IMR-90 (cell line): ENCODE measurements at regions not wholly inside any gene's neighbourhood (a gene's known extent, or its start where the extent isn't known, plus 50 kb on each side); places are given as distances from the start of the nearest gene placed in this dataset.

Experiments
- ATAC-seq: fragments of 200-7000 bp; cut with Tn5 transposase; 2 replicates; pipeline ENCODE4 v1.9.1; 2020; ENCODE audit warnings: low read depth, mild to moderate bottlenecking, moderate library complexity
- BruUV-seq: library from RNA; stranded (reverse); fragments of 400-500 nt; replicated peaks from 2 replicates; lab custom pipeline; 2021; lab: Mats Ljungman, UMichigan
- CTCF ChIA-PET: fragments of 300-600 bp; formaldehyde crosslinking; extraction: SDS; loops from one replicate; lab custom pipeline; 2021; ENCODE audit warnings: antibody characterized with exemption; lab: Yijun Ruan, JAX
- POLR2A ChIA-PET: fragments of 300-600 bp; sonication (Branson Sonifier 250); formaldehyde crosslinking; loops from one replicate; lab custom pipeline; 2022; ENCODE audit warnings: antibody characterized with exemption; ENCODE audit not compliant: unreplicated experiment; lab: Charles Lee
- DNase-seq: peaks from one replicate; pipeline ENCODE4 v3.0.0; 2013
- H2AFZ ChIP-seq: replicated peaks from 2 replicates; pipeline ENCODE3; 2013; ENCODE audit warnings: low read length, mild to moderate bottlenecking; ENCODE audit not compliant: poor library complexity
- H2AK5ac ChIP-seq: 2 replicates; pipeline ENCODE4 v1.6.1; 2013; ENCODE audit warnings: low read depth, low read length, inconsistent platforms
- H2AK9ac ChIP-seq: replicated peaks from 2 replicates; pipeline ENCODE3; 2013; ENCODE audit warnings: mild to moderate bottlenecking, low read depth, low read length, moderate library complexity; ENCODE audit not compliant: poor library complexity
- H2BK120ac ChIP-seq: 2 replicates; pipeline ENCODE4 v1.6.1; 2013; ENCODE audit warnings: low read depth, low read length, inconsistent platforms
- H2BK15ac ChIP-seq: 3 replicates; pipeline ENCODE4 v1.6.1; 2013; ENCODE audit warnings: low read depth, low read length, inconsistent platforms
- H2BK20ac ChIP-seq: 2 replicates; pipeline ENCODE4 v1.6.1; 2013; ENCODE audit warnings: low read depth, mild to moderate bottlenecking, inconsistent platforms, low read length, moderate library complexity
- H2BK5ac ChIP-seq: 2 replicates; pipeline ENCODE4 v1.6.1; 2013; ENCODE audit warnings: mild to moderate bottlenecking, low read depth, low read length, inconsistent platforms; ENCODE audit not compliant: poor library complexity, severe bottlenecking
- H3K14ac ChIP-seq: replicated peaks from 2 replicates; pipeline ENCODE4 v1.6.1; 2013; ENCODE audit warnings: low read depth, low read length, inconsistent platforms
- H3K18ac ChIP-seq: 2 replicates; pipeline ENCODE4 v1.6.1; 2013; ENCODE audit warnings: low read depth, low read length, control low read depth
- H3K23ac ChIP-seq: 2 replicates; pipeline ENCODE4 v1.6.1; 2013; ENCODE audit warnings: low read depth, low read length, inconsistent platforms
- H3K27ac ChIP-seq: 2 replicates; pipeline ENCODE4 v1.5.1; 2013; ENCODE audit warnings: mild to moderate bottlenecking, control low read depth, low read length; ENCODE audit not compliant: insufficient read depth
- H3K27me3 ChIP-seq: 2 replicates; pipeline ENCODE4 v1.6.1; 2013; ENCODE audit warnings: low read length; ENCODE audit not compliant: control insufficient read depth, insufficient read depth
- H3K36me3 ChIP-seq: 2 replicates; pipeline ENCODE4 v1.6.1; 2013; ENCODE audit warnings: low read length, mixed read lengths; ENCODE audit not compliant: control insufficient read depth, insufficient read depth
- H3K4ac ChIP-seq: 2 replicates; pipeline ENCODE4 v1.6.1; 2013; ENCODE audit warnings: low read depth, low read length, inconsistent platforms
- H3K4me1 ChIP-seq: 2 replicates; pipeline ENCODE4 v1.6.1; 2013; ENCODE audit warnings: low read length, mixed read lengths; ENCODE audit not compliant: control insufficient read depth, insufficient read depth
- H3K4me2 ChIP-seq: 2 replicates; pipeline ENCODE4 v1.6.1; 2013; ENCODE audit warnings: low read depth, mild to moderate bottlenecking, control low read depth, low read length, moderate library complexity
- H3K4me3 ChIP-seq: 2 replicates; pipeline ENCODE4 v1.5.1; 2013; ENCODE audit warnings: low read depth, mild to moderate bottlenecking, control low read depth, low read length, moderate library complexity; ENCODE audit not compliant: insufficient read depth
- H3K56ac ChIP-seq: 2 replicates; pipeline ENCODE4 v1.6.1; 2013; ENCODE audit warnings: low read length, inconsistent platforms; ENCODE audit not compliant: insufficient read depth; ENCODE audit errors: extremely low read depth
- H3K79me1 ChIP-seq, 2 experiments: 2 replicates each; pipeline ENCODE4 v1.6.1; 2013; ENCODE audit warnings: low read length in 2 of 2, inconsistent platforms in 1 of 2, low read depth in 1 of 2
- H3K9ac ChIP-seq: 2 replicates; pipeline ENCODE4 v1.6.1; 2013; ENCODE audit warnings: low read depth, low read length, control low read depth
- H3K9me1 ChIP-seq: 2 replicates; pipeline ENCODE4 v1.6.1; 2013; ENCODE audit warnings: low read length, inconsistent platforms; ENCODE audit not compliant: insufficient read depth
- H3K9me3 ChIP-seq: 2 replicates; pipeline ENCODE4 v1.6.1; 2013; ENCODE audit warnings: low read length; ENCODE audit not compliant: control insufficient read depth, insufficient read depth
- H4K20me1 ChIP-seq: 2 replicates; pipeline ENCODE4 v1.6.1; 2013; ENCODE audit warnings: low read length, inconsistent platforms; ENCODE audit not compliant: insufficient read depth
- H4K5ac ChIP-seq: 2 replicates; pipeline ENCODE4 v1.6.1; 2013; ENCODE audit warnings: mild to moderate bottlenecking, low read depth, low read length, control low read depth
- H4K8ac ChIP-seq, 2 experiments: 2 replicates each; pipeline ENCODE4 v1.6.1; 2013; ENCODE audit warnings: low read depth in 2 of 2, low read length in 2 of 2, control low read depth in 1 of 2, inconsistent platforms in 1 of 2
- H4K91ac ChIP-seq: 2 replicates; pipeline ENCODE4 v1.6.1; 2013; ENCODE audit warnings: low read depth, low read length, inconsistent platforms; ENCODE audit not compliant: insufficient read depth
- BHLHE40 ChIP-seq: fragments of 150-350 bp; IDR thresholded peaks from 2 replicates; pipeline ENCODE4 v1.6.1; 2016; ENCODE audit warnings: mild to moderate bottlenecking, low read depth, low read length
- CEBPB ChIP-seq: IDR thresholded peaks from 2 replicates; pipeline ENCODE4 v1.6.1; 2012; ENCODE audit warnings: low read depth, low read length, improper control_type of control experiment
- CHD1 ChIP-seq: IDR thresholded peaks from 2 replicates; pipeline ENCODE4 v1.6.1; 2012; ENCODE audit warnings: low read depth, low read length, improper control_type of control experiment
- FOS ChIP-seq: fragments of 150-350 bp; IDR thresholded peaks from 2 replicates; pipeline ENCODE4 v1.6.1; 2016; ENCODE audit warnings: low read depth, low read length
- MAFK ChIP-seq: IDR thresholded peaks from 2 replicates; pipeline ENCODE4 v1.6.1; 2012; ENCODE audit warnings: low read depth, low read length, improper control_type of control experiment
- MAZ ChIP-seq: IDR thresholded peaks from 2 replicates; pipeline ENCODE4 v1.6.1; 2012; ENCODE audit warnings: low read depth, mild to moderate bottlenecking, low read length, improper control_type of control experiment, moderate library complexity, borderline replicate concordance
- MXI1 ChIP-seq: IDR thresholded peaks from 2 replicates; pipeline ENCODE4 v1.6.1; 2012; ENCODE audit warnings: low read depth, mild to moderate bottlenecking, low read length, moderate library complexity, borderline replicate concordance
- NFE2L2 ChIP-seq: fragments of 150-350 bp; IDR thresholded peaks from 2 replicates; pipeline ENCODE4 v1.6.1; 2016; ENCODE audit warnings: low read depth, mild to moderate bottlenecking, low read length
- POLR2A ChIP-seq: IDR thresholded peaks from 2 replicates; pipeline ENCODE4 v1.6.1; 2012; ENCODE audit warnings: mild to moderate bottlenecking, low read depth, low read length
- RAD21 ChIP-seq: IDR thresholded peaks from 2 replicates; pipeline ENCODE4 v1.6.1; 2012; ENCODE audit warnings: low read length, improper control_type of control experiment
- RCOR1 ChIP-seq: IDR thresholded peaks from 2 replicates; pipeline ENCODE4 v1.6.1; 2012; ENCODE audit warnings: mild to moderate bottlenecking, low read length, improper control_type of control experiment; ENCODE audit not compliant: insufficient replicate concordance
- SMC3 ChIP-seq: fragments of 150-350 bp; IDR thresholded peaks from 2 replicates; pipeline ENCODE4 v1.6.1; 2016; ENCODE audit warnings: low read depth, mild to moderate bottlenecking, antibody characterized with exemption, low read length, moderate library complexity
- WGBS, 2 experiments: methylation state at CpG; one replicate each; pipeline versions ENCODE4 v1.1.5 to v1.1.7; 2013; ENCODE audit warnings: missing lambda C conversion rate in 2 of 2; ENCODE audit not compliant: insufficient read length in 1 of 2; ENCODE audit errors: extremely low coverage in 2 of 2; 5-methylcytosine and 5-hydroxymethylcytosine counted together
- dilution Hi-C: fragments of 300-500 bp; cut with HindIII; formaldehyde crosslinking; loops from one replicate; pipeline ENCODE4 v1.14.3; 2018; ENCODE audit warnings: low sequenced_read_pairs; ENCODE audit not compliant: unreplicated experiment
- in situ Hi-C: fragments of 300-500 bp; cut with MboI; formaldehyde crosslinking; loops from 3 replicates; pipeline ENCODE4 v1.14.3; 2019; ENCODE audit warnings: low sequenced_read_pairs, inconsistent platforms, mixed read lengths
- intact Hi-C: fragments of 100-400 bp; cut with micrococcal nuclease; formaldehyde crosslinking; loops from 2 replicates; pipeline ENCODE4 v1.10.0; 2022
- TF ChIP-seq, protein P1 (sequence below): fragments of 150-350 bp; IDR thresholded peaks from 2 replicates; pipeline ENCODE4 v1.6.1; 2016; ENCODE audit warnings: low read depth, mild to moderate bottlenecking, low read length, moderate library complexity, borderline replicate concordance

DNA sequence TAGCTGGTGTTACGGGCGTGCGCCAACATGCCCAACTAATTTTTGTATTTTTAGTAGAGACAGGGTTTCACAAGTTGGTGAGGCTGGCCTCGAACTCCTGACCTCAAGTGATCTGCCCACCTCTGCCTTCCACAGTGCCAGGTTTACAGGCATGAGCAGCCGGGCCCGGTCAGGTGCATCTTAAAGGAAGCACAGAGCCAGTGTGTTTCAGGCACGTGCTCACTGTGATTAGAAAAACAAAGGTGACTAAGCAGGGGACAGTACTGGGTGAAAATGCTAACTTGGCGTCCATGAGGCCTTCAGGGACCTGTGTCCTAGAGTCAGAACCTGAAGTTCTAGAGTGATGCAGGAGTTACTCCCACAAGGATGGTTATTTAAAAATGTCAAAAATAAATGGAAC is 60.0 kb upstream of the GJA8 start:
- TF ChIP-seq MAZ (no peak), RAD21 (no peak), POLR2A (no peak), NFE2L2 (no peak), SMC3 (no peak), BHLHE40 (no peak), FOS (no peak), MXI1 (no peak), CEBPB (no peak), MAFK (no peak), RCOR1 (no peak), CHD1 (no peak)
- TF ChIP-seq, protein P1, sequence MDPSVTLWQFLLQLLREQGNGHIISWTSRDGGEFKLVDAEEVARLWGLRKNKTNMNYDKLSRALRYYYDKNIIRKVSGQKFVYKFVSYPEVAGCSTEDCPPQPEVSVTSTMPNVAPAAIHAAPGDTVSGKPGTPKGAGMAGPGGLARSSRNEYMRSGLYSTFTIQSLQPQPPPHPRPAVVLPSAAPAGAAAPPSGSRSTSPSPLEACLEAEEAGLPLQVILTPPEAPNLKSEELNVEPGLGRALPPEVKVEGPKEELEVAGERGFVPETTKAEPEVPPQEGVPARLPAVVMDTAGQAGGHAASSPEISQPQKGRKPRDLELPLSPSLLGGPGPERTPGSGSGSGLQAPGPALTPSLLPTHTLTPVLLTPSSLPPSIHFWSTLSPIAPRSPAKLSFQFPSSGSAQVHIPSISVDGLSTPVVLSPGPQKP, result no peak
- Histone ChIP-seq H2AFZ (no peak overlapping the region), H3K23ac (no peak overlapping the region), H3K27me3 (no peaks in the 10 kb centered on the region), H3K14ac (no peak overlapping the region), H3K4me1 (no peaks in the 10 kb centered on the region), H2AK9ac (no peak overlapping the region), H2BK20ac (no peak overlapping the region), H4K8ac (no peak overlapping the region), H4K20me1 (no peaks in the 10 kb centered on the region), H4K5ac (no peak overlapping the region), H3K4me2 (no peak overlapping the region), H3K36me3 (no peaks in the 10 kb centered on the region), H2BK15ac (no peak overlapping the region), H2BK120ac (no peak overlapping the region), H3K4me3 (no peak overlapping the region), H3K9ac (no peak overlapping the region), H2AK5ac (no peak overlapping the region), H3K4ac (no peak overlapping the region), H3K9me1 (no peaks in the 10 kb centered on the region), H2BK5ac (no peak overlapping the region), H3K56ac (no peak overlapping the region), H3K9me3 (no peaks in the 10 kb centered on the region), H4K91ac (no peak overlapping the region), H3K79me1 (no peaks in the 10 kb centered on the region), H3K18ac (no peak overlapping the region), H3K27ac (no peak overlapping the region)
- no CpG with 5 or more reads among the region's 8 CpGs for WGBS, 2 experiments
- DNase-seq, result no peak
- ATAC-seq, result no peak
- ChIA-PET CTCF (no interaction called here), POLR2A (no interaction called here)
- dilution Hi-C loops, result no loop called here
- in situ Hi-C loops, result no loop called here
- BruUV-seq, result no TSS peak
- intact Hi-C loops, result no loop called here
